ENCODE measurements at regions not wholly inside any gene's neighbourhood (a gene's known extent, or its start where the extent isn't known, plus 50 kb on each side); places are given as distances from the start of the nearest gene placed in this dataset.
A peak's percentile ranks its signal among the peaks of the same experiment; 100 is the strongest.

GRCh38 chr1:24990779-24991641 lies 60.9 kb upstream of the RUNX3 start:
- no peak overlapping the region for H3K27ac ChIP-seq (ENCODE audit: low read depth, low read length)
- peaks cover 0 to 4% of the 10 kb centered on the region in 2 donors for H3K27me3 Mint-ChIP-seq
- no peak overlapping the region for H3K4me3 ChIP-seq (ENCODE audit: low read length)
- H3K27me3 ChIP-seq (ENCODE audit: insufficient read depth, low read length, poor library complexity, severe bottlenecking): no peaks in the 10 kb centered on the region
- peaks cover 88 to 96% (median 94%) of the 10 kb centered on the region in 3 donors for H3K4me1 Mint-ChIP-seq
- CTCF ChIA-PET: interaction anchor here (0.6 to 7.0 kb wide), 10 partner anchors 9 to 138 kb away, joined by 3 to 55 read pairs (median 4); partner anchors contain the start of gene RUNX3
- peak overlapping the region; percentile 92 to 100 (median 95) for H3K27ac Mint-ChIP-seq
- H3K36me3 ChIP-seq (ENCODE audit: insufficient read depth, low read length): no peaks in the 10 kb centered on the region
- no peaks in the 10 kb centered on the region for H3K9me3 Mint-ChIP-seq
- H3K9me3 ChIP-seq (ENCODE audit: low read length): no peaks in the 10 kb centered on the region
- H3K4me3 Mint-ChIP-seq: peak overlapping the region; percentile 70 to 89 (median 84)
- DNase-seq: peak in 2 of 5 donors; percentile 43 to 52
- POLR2A ChIA-PET: interaction anchor here (0.8 to 1.8 kb wide), 5 partner anchors 24 to 143 kb away, joined by 3 to 10 read pairs (median 4); no protein-coding TSS in a partner anchor
- H3K4me1 ChIP-seq (ENCODE audit: insufficient read depth, low read length): peaks cover 99% of the 10 kb centered on the region
- H3K36me3 Mint-ChIP-seq: no peaks in the 10 kb centered on the region

GRCh38 chr1:24990136-24990535 lies 60.1 kb upstream of the RUNX3 start:
- ChIA-PET POLR2A (interaction anchor here (1.2 to 1.4 kb wide), 3 partner anchors 23 to 44 kb away, joined by 3 to 10 read pairs (median 4); no protein-coding TSS in a partner anchor), CTCF (interaction anchor here (1.2 to 2.6 kb wide), 5 partner anchors 10 to 60 kb away, joined by 3 to 8 read pairs (median 4); partner anchors contain the start of gene RUNX3)
- Histone ChIP-seq H3K4me3 (ENCODE audit: low read length) (no peak overlapping the region), H3K27me3 (ENCODE audit: insufficient read depth, low read length, poor library complexity, severe bottlenecking) (no peaks in the 10 kb centered on the region), H3K4me1 (ENCODE audit: insufficient read depth, low read length) (peaks cover 99% of the 10 kb centered on the region), H3K36me3 (ENCODE audit: insufficient read depth, low read length) (no peaks in the 10 kb centered on the region), H3K9me3 (ENCODE audit: low read length) (no peaks in the 10 kb centered on the region), H3K27ac (ENCODE audit: low read depth, low read length) (no peak overlapping the region)
- Mint-ChIP-seq H3K27me3 (peaks cover 0 to 4% of the 10 kb centered on the region in 2 donors), H3K27ac (peak overlapping the region; percentile 81 to 100 (median 92)), H3K36me3 (no peaks in the 10 kb centered on the region), H3K4me1 (peaks cover 88 to 96% (median 94%) of the 10 kb centered on the region in 3 donors), H3K4me3 (peak overlapping the region in 6 of 7 donors; percentile 72 to 90 (median 81)), H3K9me3 (no peaks in the 10 kb centered on the region)
- peak in 1 of 5 donors; percentile 48 for DNase-seq

- Histone ChIP-seq H3K4me1 (ENCODE audit: insufficient read depth, low read length) (peaks cover 99% of the 10 kb centered on the region), H3K27ac (ENCODE audit: low read depth, low read length) (no peak overlapping the region), H3K9me3 (ENCODE audit: low read length) (no peaks in the 10 kb centered on the region), H3K36me3 (ENCODE audit: insufficient read depth, low read length) (no peaks in the 10 kb centered on the region), H3K27me3 (ENCODE audit: insufficient read depth, low read length, poor library complexity, severe bottlenecking) (no peaks in the 10 kb centered on the region), H3K4me3 (ENCODE audit: low read length) (no peak overlapping the region)
- Mint-ChIP-seq H3K9me3 (no peaks in the 10 kb centered on the region), H3K36me3 (no peaks in the 10 kb centered on the region), H3K27ac (peak overlapping the region in 7 of 8 donors; percentile 67 to 93 (median 73)), H3K27me3 (peaks cover 0 to 4% of the 10 kb centered on the region in 2 donors), H3K4me3 (peak overlapping the region in 4 of 7 donors; percentile 24 to 87 (median 63)), H3K4me1 (peaks cover 89 to 96% (median 94%) of the 10 kb centered on the region in 3 donors)
- POLR2A ChIA-PET: no interaction called here
- DNase-seq: peak in 1 of 5 donors; percentile 15
- CTCF ChIA-PET: interaction anchor here (1.4 kb wide), 1 partner anchor 11 kb away, joined by 3 read pairs; no protein-coding TSS in a partner anchor
These were observed 59.0 kb upstream of the RUNX3 start for GRCh38 chr1:24989082-24989481.

GRCh38 chr1:24988558-24988912 lies 58.5 kb upstream of the RUNX3 start:
- Histone ChIP-seq H3K27me3 (ENCODE audit: insufficient read depth, low read length, poor library complexity, severe bottlenecking) (no peaks in the 10 kb centered on the region), H3K27ac (ENCODE audit: low read depth, low read length) (no peak overlapping the region), H3K4me1 (ENCODE audit: insufficient read depth, low read length) (peaks cover 99% of the 10 kb centered on the region), H3K9me3 (ENCODE audit: low read length) (no peaks in the 10 kb centered on the region), H3K36me3 (ENCODE audit: insufficient read depth, low read length) (no peaks in the 10 kb centered on the region), H3K4me3 (ENCODE audit: low read length) (no peak overlapping the region)
- peak overlapping the region; percentile 38 to 93 (median 68) for H3K27ac Mint-ChIP-seq
- H3K36me3 Mint-ChIP-seq: no peaks in the 10 kb centered on the region
- H3K4me3 Mint-ChIP-seq: peak overlapping the region in 3 of 7 donors; percentile 57 to 69 (median 58)
- no peaks in the 10 kb centered on the region for H3K9me3 Mint-ChIP-seq
- H3K27me3 Mint-ChIP-seq: peaks cover 0 to 4% of the 10 kb centered on the region in 2 donors
- peak in 1 of 5 donors; percentile 31 for DNase-seq
- ChIA-PET POLR2A (interaction anchor here (0.6 to 0.7 kb wide), 2 partner anchors 17 to 34 kb away, joined by 3 read pairs; no protein-coding TSS in a partner anchor), CTCF (interaction anchor here (0.6 to 2.5 kb wide), 9 partner anchors 9 to 56 kb away, joined by 3 to 12 read pairs (median 3); no protein-coding TSS in a partner anchor)
- peaks cover 89 to 96% (median 94%) of the 10 kb centered on the region in 3 donors for H3K4me1 Mint-ChIP-seq

- H3K36me3 Mint-ChIP-seq: peaks cover 0 to 2% (median 0%) of the 10 kb centered on the region in 3 donors
- peak overlapping the region in 3 of 7 donors; percentile 8 to 58 (median 57) for H3K4me3 Mint-ChIP-seq
- no peaks in the 10 kb centered on the region for H3K9me3 Mint-ChIP-seq
- peak in 1 of 5 donors; percentile 30 for DNase-seq
- no peak overlapping the region for H3K4me3 ChIP-seq (ENCODE audit: low read length)
- no peaks in the 10 kb centered on the region for H3K36me3 ChIP-seq (ENCODE audit: insufficient read depth, low read length)
- H3K4me1 Mint-ChIP-seq: peaks cover 88 to 96% (median 94%) of the 10 kb centered on the region in 3 donors
- peaks cover 99% of the 10 kb centered on the region for H3K4me1 ChIP-seq (ENCODE audit: insufficient read depth, low read length)
- no peak overlapping the region for H3K27ac ChIP-seq (ENCODE audit: low read depth, low read length)
- H3K27me3 Mint-ChIP-seq: peaks cover 0 to 4% of the 10 kb centered on the region in 2 donors
- no peaks in the 10 kb centered on the region for H3K9me3 ChIP-seq (ENCODE audit: low read length)
- POLR2A ChIA-PET: interaction anchor here (0.6 to 0.7 kb wide), 2 partner anchors 17 to 34 kb away, joined by 3 read pairs; no protein-coding TSS in a partner anchor
- H3K27ac Mint-ChIP-seq: peak overlapping the region in 7 of 8 donors; percentile 32 to 93 (median 68)
- CTCF ChIA-PET: interaction anchor here (0.6 to 2.5 kb wide), 13 partner anchors 9 to 63 kb away, joined by 3 to 12 read pairs (median 3); no protein-coding TSS in a partner anchor
- H3K27me3 ChIP-seq (ENCODE audit: insufficient read depth, low read length, poor library complexity, severe bottlenecking): no peaks in the 10 kb centered on the region
These were observed 57.9 kb upstream of the RUNX3 start for GRCh38 chr1:24987875-24988557.

- POLR2A ChIA-PET: no interaction called here
- Mint-ChIP-seq H3K27ac (peak overlapping the region in 2 of 8 donors; percentile 40 to 76), H3K27me3 (peaks cover 0 to 4% of the 10 kb centered on the region in 2 donors), H3K36me3 (peaks cover 0 to 2% (median 0%) of the 10 kb centered on the region in 3 donors), H3K9me3 (no peaks in the 10 kb centered on the region), H3K4me3 (peak overlapping the region in 1 of 7 donors; percentile 10), H3K4me1 (peaks cover 88 to 96% (median 94%) of the 10 kb centered on the region in 3 donors)
- no peaks in the 10 kb centered on the region for H3K36me3 ChIP-seq (ENCODE audit: insufficient read depth, low read length)
- H3K4me3 ChIP-seq (ENCODE audit: low read length): no peak overlapping the region
- CTCF ChIA-PET: interaction anchor here (0.8 to 2.5 kb wide), 12 partner anchors 10 to 62 kb away, joined by 3 to 12 read pairs (median 3); no protein-coding TSS in a partner anchor
- H3K27me3 ChIP-seq (ENCODE audit: insufficient read depth, low read length, poor library complexity, severe bottlenecking): no peaks in the 10 kb centered on the region
- no peak overlapping the region for H3K27ac ChIP-seq (ENCODE audit: low read depth, low read length)
- peak in 1 of 5 donors; percentile 29 for DNase-seq
- no peaks in the 10 kb centered on the region for H3K9me3 ChIP-seq (ENCODE audit: low read length)
- H3K4me1 ChIP-seq (ENCODE audit: insufficient read depth, low read length): peaks cover 99% of the 10 kb centered on the region
These were observed 57.3 kb upstream of the RUNX3 start for GRCh38 chr1:24987424-24987823.

GRCh38 chr1:24986372-24986965 lies 56.4 kb upstream of the RUNX3 start:
- peaks cover 0 to 2% (median 0%) of the 10 kb centered on the region in 3 donors for H3K36me3 Mint-ChIP-seq
- peaks cover 86 to 96% (median 93%) of the 10 kb centered on the region in 3 donors for H3K4me1 Mint-ChIP-seq
- ChIA-PET CTCF (interaction anchor here (0.7 to 2.5 kb wide), 6 partner anchors 13 to 56 kb away, joined by 3 to 12 read pairs (median 6); partner anchors contain the start of gene RUNX3), POLR2A (interaction anchor here (2.5 kb wide), 1 partner anchor 22 kb away, joined by 17 read pairs; no protein-coding TSS in a partner anchor)
- peaks cover 99% of the 10 kb centered on the region for H3K4me1 ChIP-seq (ENCODE audit: insufficient read depth, low read length)
- no peak overlapping the region for H3K4me3 ChIP-seq (ENCODE audit: low read length)
- H3K4me3 Mint-ChIP-seq: no peak overlapping the region
- H3K9me3 ChIP-seq (ENCODE audit: low read length): no peaks in the 10 kb centered on the region
- DNase-seq: no peak
- H3K27ac ChIP-seq (ENCODE audit: low read depth, low read length): no peak overlapping the region
- no peaks in the 10 kb centered on the region for H3K27me3 ChIP-seq (ENCODE audit: insufficient read depth, low read length, poor library complexity, severe bottlenecking)
- H3K36me3 ChIP-seq (ENCODE audit: insufficient read depth, low read length): no peaks in the 10 kb centered on the region
- peaks cover 0 to 4% of the 10 kb centered on the region in 2 donors for H3K27me3 Mint-ChIP-seq
- H3K27ac Mint-ChIP-seq: peak overlapping the region in 5 of 8 donors; percentile 59 to 98 (median 81)
- no peaks in the 10 kb centered on the region for H3K9me3 Mint-ChIP-seq
